Astrocyte of the spinal cord (primary cell): ENCODE measurements at regions not wholly inside any gene's neighbourhood (a gene's known extent, or its start where the extent isn't known, plus 50 kb on each side); places are given as distances from the start of the nearest gene placed in this dataset.

Source experiments
- DNase-seq: peaks from one replicate; pipeline ENCODE4 v3.0.0; 2011; ENCODE audit warnings: low read depth, low spot score
- H3K4me3 ChIP-seq: 2 replicates; pipeline ENCODE4 v1.5.1; 2011; ENCODE audit warnings: low read depth, mild to moderate bottlenecking, low read length, moderate library complexity
- in situ Hi-C: cut with HindIII; loops from 2 replicates; pipeline ENCODE4 v1.10.0; 2017; ENCODE audit warnings: low sequenced_read_pairs
- TF ChIP-seq, protein P1 (sequence below): IDR thresholded peaks from 2 replicates; pipeline ENCODE4 v1.5.1; 2012; ENCODE audit warnings: low read depth, mild to moderate bottlenecking, low read length, inconsistent platforms

DNA sequence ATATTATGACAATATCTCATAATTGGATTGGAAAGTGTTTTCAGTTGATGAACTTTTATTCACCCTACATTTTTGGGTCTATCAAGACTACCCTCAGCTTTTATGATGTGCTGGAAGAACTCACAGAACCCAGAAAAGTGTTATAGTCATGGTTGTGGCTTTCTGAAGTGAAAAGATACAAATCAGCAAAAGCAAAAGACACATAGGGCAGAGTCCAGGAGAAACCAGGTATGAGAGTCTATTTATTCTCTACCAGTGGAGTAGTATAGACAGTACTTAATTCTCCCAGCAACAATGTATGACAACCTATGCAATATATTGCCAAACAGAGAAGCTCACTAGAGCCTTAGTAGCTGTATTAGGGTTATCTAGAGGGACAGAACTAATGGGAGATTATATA is 280.4 kb upstream of the TTC14 start:
- TF ChIP-seq, protein P1, sequence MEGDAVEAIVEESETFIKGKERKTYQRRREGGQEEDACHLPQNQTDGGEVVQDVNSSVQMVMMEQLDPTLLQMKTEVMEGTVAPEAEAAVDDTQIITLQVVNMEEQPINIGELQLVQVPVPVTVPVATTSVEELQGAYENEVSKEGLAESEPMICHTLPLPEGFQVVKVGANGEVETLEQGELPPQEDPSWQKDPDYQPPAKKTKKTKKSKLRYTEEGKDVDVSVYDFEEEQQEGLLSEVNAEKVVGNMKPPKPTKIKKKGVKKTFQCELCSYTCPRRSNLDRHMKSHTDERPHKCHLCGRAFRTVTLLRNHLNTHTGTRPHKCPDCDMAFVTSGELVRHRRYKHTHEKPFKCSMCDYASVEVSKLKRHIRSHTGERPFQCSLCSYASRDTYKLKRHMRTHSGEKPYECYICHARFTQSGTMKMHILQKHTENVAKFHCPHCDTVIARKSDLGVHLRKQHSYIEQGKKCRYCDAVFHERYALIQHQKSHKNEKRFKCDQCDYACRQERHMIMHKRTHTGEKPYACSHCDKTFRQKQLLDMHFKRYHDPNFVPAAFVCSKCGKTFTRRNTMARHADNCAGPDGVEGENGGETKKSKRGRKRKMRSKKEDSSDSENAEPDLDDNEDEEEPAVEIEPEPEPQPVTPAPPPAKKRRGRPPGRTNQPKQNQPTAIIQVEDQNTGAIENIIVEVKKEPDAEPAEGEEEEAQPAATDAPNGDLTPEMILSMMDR = no peak
- DNase-seq = no peak
- in situ Hi-C loops = no loop called here
- no peak overlapping the region for H3K4me3 ChIP-seq

DNA sequence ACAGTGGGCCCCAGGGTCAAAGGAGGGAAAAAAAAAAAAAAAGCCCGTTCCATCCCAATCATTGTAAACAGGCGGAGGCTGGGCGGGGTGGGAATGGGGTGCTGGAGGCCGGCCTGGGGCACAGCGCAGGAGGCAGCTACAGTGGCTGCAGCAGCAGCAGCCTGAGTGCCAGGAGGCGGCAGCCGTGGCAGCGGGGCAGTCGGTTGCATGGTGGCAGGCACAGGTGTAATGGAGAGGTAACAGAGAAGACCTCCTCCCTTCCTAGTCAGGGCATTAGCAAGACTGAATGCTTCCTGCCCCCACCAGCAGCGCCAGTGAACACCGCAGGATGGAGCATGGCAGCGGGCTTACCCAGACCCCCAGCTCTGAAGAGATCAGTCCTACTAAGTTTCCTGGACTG is 279.1 kb upstream of the TTC14 start:
- TF ChIP-seq, protein P1 = no peak

DNA sequence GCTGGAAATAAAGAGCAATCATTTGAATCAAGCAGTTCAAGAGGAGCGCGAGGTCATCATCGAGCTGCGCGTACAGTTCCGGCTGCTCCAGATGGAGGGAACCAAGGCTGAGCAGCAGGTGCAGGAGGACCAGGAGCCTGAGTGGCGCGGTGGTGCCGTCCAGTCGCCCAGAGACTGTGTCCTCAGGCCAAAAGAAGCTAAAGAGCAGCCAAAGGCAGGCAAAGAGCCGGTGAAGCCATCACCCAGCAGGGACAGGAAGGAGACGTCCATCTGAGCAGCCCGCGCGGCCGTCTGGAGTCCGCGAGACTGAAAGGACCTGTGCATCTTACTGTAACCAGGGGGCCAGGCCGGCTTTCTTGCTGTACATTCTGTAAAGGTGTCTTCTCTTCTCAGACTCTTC is 277.2 kb upstream of the TTC14 start:
- no peak overlapping the region for H3K4me3 ChIP-seq
- in situ Hi-C loops = no loop called here
- DNase-seq = no peak
- TF ChIP-seq, protein P1 = no peak

More for the DNA sequence above, 279.1 kb upstream of the TTC14 start:
- in situ Hi-C loops = no loop called here
- no peak for DNase-seq
- no peak overlapping the region for H3K4me3 ChIP-seq

DNA sequence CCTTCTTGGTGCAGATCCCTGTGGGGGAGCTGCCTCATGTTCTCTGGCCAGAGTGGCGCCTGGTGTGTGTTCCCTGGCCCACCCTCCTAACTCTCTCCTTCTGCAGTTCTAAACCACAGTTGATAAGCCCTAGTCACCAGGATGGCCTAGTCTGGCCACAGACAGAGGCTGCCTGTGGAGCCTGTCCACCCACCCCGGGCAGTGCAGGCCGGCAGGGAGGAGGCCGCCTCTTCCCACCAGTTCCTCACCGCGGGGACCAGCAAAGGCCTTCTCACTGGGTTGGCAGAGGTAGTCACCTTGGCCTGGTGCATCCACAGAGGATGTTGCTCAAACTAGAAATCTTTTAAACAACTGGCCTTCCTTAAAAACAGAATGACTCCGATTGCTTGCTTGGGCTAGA is 276.4 kb upstream of the TTC14 start:
- in situ Hi-C loops = no loop called here
- H3K4me3 ChIP-seq = no peak overlapping the region
- no peak for DNase-seq
- TF ChIP-seq, protein P1 = no peak

DNA sequence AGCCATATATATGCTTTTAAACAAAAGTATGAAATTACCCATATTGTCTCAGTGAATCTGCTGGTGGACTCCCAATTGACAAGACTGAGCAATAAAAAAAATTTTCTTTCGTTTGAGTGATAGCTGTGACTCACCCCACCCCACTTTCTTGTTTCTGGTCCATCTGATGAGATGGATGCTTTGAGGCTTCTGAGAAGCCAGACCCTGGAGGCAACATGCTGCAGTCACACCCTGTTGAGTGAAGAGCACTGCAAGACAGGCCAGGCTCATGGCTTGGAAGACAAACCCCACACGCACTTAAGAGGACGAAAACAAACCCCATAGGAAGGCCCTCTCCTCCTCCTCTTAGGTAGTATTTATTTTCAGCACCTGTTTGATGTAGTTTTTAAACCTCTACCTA is 276.0 kb upstream of the TTC14 start:
- in situ Hi-C loops = no loop called here
- DNase-seq = no peak
- TF ChIP-seq, protein P1 = no peak

DNA sequence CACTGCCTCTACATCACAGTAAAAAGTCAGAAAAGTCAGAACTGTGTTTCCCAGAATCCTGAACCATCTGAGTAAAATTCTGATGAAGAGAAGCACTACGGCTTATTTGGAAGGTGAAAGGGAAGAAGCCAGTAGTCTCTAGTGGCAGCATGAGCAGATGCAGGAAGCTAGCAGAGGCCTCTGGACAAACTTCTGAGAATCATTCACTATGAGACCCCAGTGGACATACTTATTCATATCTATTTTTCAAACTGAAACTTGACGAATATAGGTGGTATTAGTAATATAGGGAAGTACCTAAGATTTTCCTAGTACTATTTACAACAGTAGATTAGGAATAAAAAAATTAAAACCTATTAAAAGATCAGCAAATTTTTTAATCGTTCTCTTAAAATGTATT is 272.8 kb upstream of the TTC14 start:
- TF ChIP-seq, protein P1 = no peak
- no peak for DNase-seq
- in situ Hi-C loops = no loop called here
- no peak overlapping the region for H3K4me3 ChIP-seq

More for the DNA sequence above, 276.0 kb upstream of the TTC14 start:
- no peak overlapping the region for H3K4me3 ChIP-seq

DNA sequence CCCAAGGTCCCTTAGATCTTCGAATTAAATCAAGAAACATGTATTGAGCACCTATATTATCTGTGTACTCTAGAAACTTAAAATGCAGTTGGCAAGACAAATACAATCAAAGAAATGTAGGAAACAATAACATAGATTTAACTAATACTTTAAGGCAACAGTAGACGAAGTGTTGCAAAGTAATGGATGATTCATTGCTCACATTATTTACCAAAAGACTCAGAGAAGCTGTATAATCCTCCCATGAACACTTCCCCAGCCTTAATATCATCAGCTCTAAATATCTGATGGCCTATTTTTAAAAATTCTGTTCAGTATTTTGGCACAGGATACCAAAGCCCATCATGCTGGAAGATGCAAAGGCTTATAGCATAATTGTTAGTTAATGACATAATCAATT is 272.1 kb upstream of the TTC14 start:
- no peak overlapping the region for H3K4me3 ChIP-seq
- no peak for DNase-seq

More for the DNA sequence above, 272.1 kb upstream of the TTC14 start:
- in situ Hi-C loops = no loop called here
- TF ChIP-seq, protein P1 = no peak
